HCT116 (cell line): ENCODE measurements at regions not wholly inside any gene's neighbourhood (a gene's known extent, or its start where the extent isn't known, plus 50 kb on each side); places are given as distances from the start of the nearest gene placed in this dataset.

Source experiments
- ATAC-seq: fragments of 200-7000 bp; cut with Tn5 transposase; 2 replicates; pipeline ENCODE4 v1.9.1; 2020; ENCODE audit warnings: mild to moderate bottlenecking, moderate library complexity
- BruUV-seq: library from RNA; stranded (reverse); fragments of 400-500 nt; replicated peaks from 2 replicates; lab custom pipeline; 2021; lab: Mats Ljungman, UMichigan
- CTCF ChIA-PET: fragments of 300-600 bp; sonication (Branson Sonifier 250); formaldehyde crosslinking; loops from one replicate; lab custom pipeline; 2021; ENCODE audit warnings: antibody characterized with exemption; lab: Charles Lee
- POLR2A ChIA-PET: fragments of 300-600, 350-600 bp; sonication (Branson Sonifier 250); formaldehyde crosslinking; loops from one replicate; lab custom pipeline; 2021; ENCODE audit warnings: antibody characterized with exemption; lab: Charles Lee
- RAD21 ChIA-PET, 2 experiments: fragments of 300-600 bp; sonication (Branson Sonifier 250); formaldehyde crosslinking; loops; one replicate each; lab custom pipeline; 2023; ENCODE audit warnings: low total read pairs in 2 of 2; ENCODE audit not compliant: uncharacterized antibody in 2 of 2, unreplicated experiment in 2 of 2, low non-redundant PET in 1 of 2; lab: Charles Lee
- DNase-seq: peaks from one replicate; pipeline ENCODE4 v3.0.0-alpha.2; 2010; ENCODE audit warnings: low read depth, low spot score
- H2AFZ ChIP-seq: fragments of 200-600 bp; shearing (Covaris generic), sonication (generic); 2 replicates; pipeline ENCODE4 v1.6.1; 2017; ENCODE audit warnings: low read depth, mixed run types, mixed read lengths, antibody characterized with exemption, low read length; ENCODE audit not compliant: poor library complexity, severe bottlenecking
- H3K27ac ChIP-seq: 2 replicates; pipeline ENCODE4 v1.5.1; 2012; ENCODE audit warnings: low read depth, low read length
- H3K27me3 ChIP-seq: fragments of 200-600 bp; sonication (generic); 2 replicates; pipeline ENCODE4 v1.6.1; 2016; ENCODE audit warnings: mixed run types, low read length, mixed read lengths; ENCODE audit not compliant: insufficient read depth
- H3K36me3 ChIP-seq, 2 experiments: fragments of 200-500 bp in 1 of 2; fragments of 200-600 bp in 1 of 2; sonication (Bioruptor generic) in 1 of 2; sonication (generic) in 1 of 2; 2 replicates each; pipeline versions ENCODE4 v1.5.1 to v1.6.1; 2014 to 2016; ENCODE audit warnings: low read length in 2 of 2, inconsistent platforms in 1 of 2, mixed read lengths in 1 of 2, mixed run types in 1 of 2; ENCODE audit not compliant: insufficient read depth in 2 of 2, control insufficient read depth in 1 of 2
- H3K4me1 ChIP-seq, 2 experiments: fragments of 200-600 bp in 1 of 2; sonication (generic) in 1 of 2; 2 replicates each; pipeline versions ENCODE4 v1.5.1 to v1.6.1; 2012 to 2017; ENCODE audit warnings: low read length in 2 of 2, inconsistent platforms in 1 of 2, mild to moderate bottlenecking in 1 of 2, mixed read lengths in 1 of 2, mixed run types in 1 of 2, moderate library complexity in 1 of 2; ENCODE audit not compliant: insufficient read depth in 2 of 2, control insufficient read depth in 1 of 2
- H3K4me2 ChIP-seq: fragments of 200-600 bp; sonication (generic); 2 replicates; pipeline ENCODE4 v1.6.1; 2017; ENCODE audit warnings: mixed run types, low read length, mixed read lengths
- H3K4me3 ChIP-seq, 2 experiments: fragments of 200-600 bp in 1 of 2; sonication (generic) in 1 of 2; replicated peaks in 1 of 2; 2 replicates each; pipeline ENCODE4 v1.5.1; 2011 to 2016; ENCODE audit warnings: low read length in 2 of 2, control low read depth in 1 of 2, low read depth in 1 of 2, mild to moderate bottlenecking in 1 of 2, mixed read lengths in 1 of 2, mixed run types in 1 of 2
- H3K79me2 ChIP-seq: fragments of 200-600 bp; sonication (generic); 2 replicates; pipeline ENCODE4 v1.6.1; 2017; ENCODE audit warnings: mild to moderate bottlenecking, mixed run types, low read length, moderate library complexity, mixed read lengths; ENCODE audit not compliant: insufficient read depth
- H3K9ac ChIP-seq: fragments of 200-600 bp; sonication (generic); 2 replicates; pipeline ENCODE4 v1.6.1; 2016; ENCODE audit warnings: low read length, mixed read lengths
- H3K9me2 ChIP-seq: fragments of 200-600 bp; sonication (generic), shearing (Covaris generic); 2 replicates; pipeline ENCODE4 v1.6.1; 2017; ENCODE audit warnings: mixed run types, mild to moderate bottlenecking, moderate library complexity; ENCODE audit not compliant: insufficient read depth
- H3K9me3 ChIP-seq, 2 experiments: fragments of 200-500 bp in 1 of 2; fragments of 200-600 bp in 1 of 2; sonication (Bioruptor generic) in 1 of 2; sonication (generic) in 1 of 2; 2 replicates each; pipeline ENCODE4 v1.6.1; 2014 to 2017; ENCODE audit warnings: low read length in 2 of 2, mixed read lengths in 2 of 2, inconsistent platforms in 1 of 2, low read depth in 1 of 2, mild to moderate bottlenecking in 1 of 2, mixed run types in 1 of 2, moderate library complexity in 1 of 2; ENCODE audit not compliant: control insufficient read depth in 1 of 2, insufficient read depth in 1 of 2
- H4K20me1 ChIP-seq: fragments of 200-600 bp; sonication (generic), shearing (Covaris generic); 2 replicates; pipeline ENCODE4 v1.6.1; 2017; ENCODE audit warnings: mixed run types, mild to moderate bottlenecking, moderate library complexity; ENCODE audit not compliant: insufficient read depth
- CBX3 ChIP-seq: IDR thresholded peaks from 2 replicates; pipeline ENCODE4 v1.6.1; 2012; ENCODE audit warnings: low read depth
- CEBPB ChIP-seq: IDR thresholded peaks from 2 replicates; pipeline ENCODE4 v1.6.1; 2012; ENCODE audit warnings: low read depth
- CTCF ChIP-seq, 3 experiments: fragments of 200-600 bp in 1 of 3; sonication (generic) in 1 of 3; IDR thresholded peaks in 2 of 3; conservative IDR thresholded peaks in 1 of 3; 2 replicates each; pipeline ENCODE4 v1.5.1; 2012 to 2017; ENCODE audit warnings: low read depth in 2 of 3, low read length in 2 of 3, antibody characterized with exemption in 1 of 3, borderline replicate concordance in 1 of 3, control low read depth in 1 of 3, mild to moderate bottlenecking in 1 of 3, mixed read lengths in 1 of 3, mixed run types in 1 of 3, moderate library complexity in 1 of 3; ENCODE audit not compliant: insufficient read depth in 1 of 3
- EGR1 ChIP-seq: IDR thresholded peaks from 2 replicates; pipeline ENCODE4 v1.6.1; 2012; ENCODE audit warnings: low read depth
- EZH2 ChIP-seq: fragments of 200-600 bp; sonication (generic); IDR thresholded peaks from 2 replicates; pipeline ENCODE4 v1.6.1; 2017; ENCODE audit warnings: antibody characterized with exemption, mixed run types
- EZH2phosphoT487 ChIP-seq: fragments of 200-600 bp; IDR thresholded peaks from 2 replicates; pipeline ENCODE4 v1.6.1; 2018; ENCODE audit warnings: antibody characterized with exemption, borderline replicate concordance
- FOSL1 ChIP-seq: IDR thresholded peaks from 2 replicates; pipeline ENCODE4 v1.6.1; 2012; ENCODE audit warnings: low read depth
- POLR2A ChIP-seq: IDR thresholded peaks from 2 replicates; pipeline ENCODE4 v1.7.0; 2011; ENCODE audit warnings: borderline replicate concordance; ENCODE audit not compliant: insufficient read depth, insufficient read length; ENCODE audit errors: extremely low read depth
- RAD21 ChIP-seq: IDR thresholded peaks from 2 replicates; pipeline ENCODE4 v1.6.1; 2012; ENCODE audit warnings: low read depth, mild to moderate bottlenecking
- SIN3A ChIP-seq: IDR thresholded peaks from 2 replicates; pipeline ENCODE4 v1.6.1; 2012; ENCODE audit warnings: low read depth
- SRF ChIP-seq: IDR thresholded peaks from 2 replicates; pipeline ENCODE4 v1.6.1; 2012; ENCODE audit warnings: low read depth
- TCF7L2 ChIP-seq: IDR thresholded peaks from 2 replicates; pipeline ENCODE4 v1.7.0; 2011; ENCODE audit warnings: borderline replicate concordance, inconsistent platforms; ENCODE audit not compliant: insufficient read depth, insufficient read length; ENCODE audit errors: extremely low read depth
- YY1 ChIP-seq: IDR thresholded peaks from 2 replicates; pipeline ENCODE4 v1.6.1; 2011; ENCODE audit warnings: low read length, low read depth, moderate library complexity, mild to moderate bottlenecking; ENCODE audit not compliant: insufficient replicate concordance; ENCODE audit errors: extremely low read depth
- ZFX ChIP-seq: fragments of 450-650 bp; IDR thresholded peaks from 2 replicates; pipeline ENCODE4 v1.6.1; 2017
- ZNF274 ChIP-seq: fragments of 200-500 bp; sonication (Bioruptor generic); IDR thresholded peaks from 2 replicates; pipeline ENCODE4 v1.6.1; 2014; ENCODE audit warnings: mild to moderate bottlenecking, low read depth, low read length, inconsistent platforms
- intact Hi-C: fragments of 100-400 bp; cut with micrococcal nuclease; formaldehyde crosslinking; loops from 2 replicates; pipeline ENCODE4 v1.10.0; 2022
- TF ChIP-seq, protein P1 (sequence below): IDR thresholded peaks from 2 replicates; pipeline ENCODE4 v1.6.1; 2012
- TF ChIP-seq, protein P2 (sequence below): IDR thresholded peaks from 2 replicates; pipeline ENCODE4 v1.6.1; 2012; ENCODE audit warnings: low read depth

DNA sequence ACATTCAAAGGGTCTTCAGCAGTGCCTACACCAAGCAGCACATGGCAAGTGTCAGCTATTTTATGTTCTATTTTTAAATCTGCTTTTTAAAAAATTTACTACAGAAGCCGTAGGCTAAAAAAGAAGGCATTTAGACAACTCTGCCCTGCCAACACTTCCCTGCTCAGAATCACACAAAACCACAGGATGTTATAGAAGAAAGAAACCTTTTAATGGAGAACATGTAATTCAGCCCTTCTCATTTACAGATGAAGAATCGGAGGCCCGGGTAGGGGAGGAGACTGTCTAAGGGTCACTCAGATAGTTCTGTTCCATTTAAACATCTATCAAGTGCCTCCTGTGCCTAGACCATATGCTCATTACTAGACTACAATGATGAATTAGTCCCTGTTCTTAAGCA is 171.8 kb upstream of the NTF3 start:
- CTCF ChIA-PET: no interaction called here
- BruUV-seq: no TSS peak
- Histone ChIP-seq H2AFZ (no peak overlapping the region), H3K4me2 (no peak overlapping the region), H3K4me1 (peaks cover 0 to 7% of the 10 kb centered on the region in 2 experiments; a peak in 1 of 4 replicates), H3K9ac (no peak overlapping the region), H3K79me2 (no peaks in the 10 kb centered on the region), H3K9me3 (no peaks in the 10 kb centered on the region), H3K4me3 (no peak overlapping the region), H3K27ac (no peak overlapping the region), H3K9me2 (no peaks in the 10 kb centered on the region), H3K36me3 (no peaks in the 10 kb centered on the region), H3K27me3 (no peaks in the 10 kb centered on the region), H4K20me1 (no peaks in the 10 kb centered on the region)
- DNase-seq: no peak
- TF ChIP-seq ZNF274: no peak
- no peak for TF ChIP-seq EZH2phosphoT487
- RAD21 ChIA-PET: no interaction called here
- no peak for ATAC-seq
- intact Hi-C loops: no loop called here
- POLR2A ChIA-PET: no interaction called here

DNA sequence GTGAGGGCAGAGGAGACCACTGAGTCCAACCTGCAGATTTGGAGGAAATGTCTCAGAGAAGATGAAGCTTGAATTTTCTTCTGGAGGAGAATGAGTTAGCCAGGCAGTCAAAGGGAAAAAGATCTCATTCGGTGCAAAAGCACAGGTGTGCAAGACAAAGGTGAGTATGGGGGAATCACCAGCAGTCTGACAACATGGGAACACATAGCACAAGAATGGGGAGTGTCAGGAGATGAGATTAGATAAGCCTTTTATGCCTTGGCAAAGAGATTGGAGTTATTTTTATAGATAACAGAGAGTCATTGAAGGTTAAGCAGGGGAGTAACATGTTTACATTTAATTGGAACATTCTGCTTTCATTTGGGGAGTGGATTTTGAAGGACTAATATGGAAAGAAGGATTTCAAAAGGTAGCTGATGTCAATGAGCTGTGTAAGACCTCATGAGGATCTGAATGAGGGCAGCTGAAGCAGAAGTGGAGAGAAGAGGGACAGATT is 171.3 kb upstream of the NTF3 start:
- CTCF ChIA-PET: no interaction called here
- POLR2A ChIA-PET: no interaction called here
- H3K9me2 ChIP-seq: no peaks in the 10 kb centered on the region
- DNase-seq: no peak
- RAD21 ChIA-PET: no interaction called here
- H3K4me1 ChIP-seq: peaks cover 0 to 7% of the 10 kb centered on the region in 2 experiments; a peak in 1 of 4 replicates
- H3K27ac ChIP-seq: no peak overlapping the region
- H3K9ac ChIP-seq: no peak overlapping the region
- H3K27me3 ChIP-seq: no peaks in the 10 kb centered on the region
- BruUV-seq: no TSS peak
- H3K9me3 ChIP-seq: no peaks in the 10 kb centered on the region
- no peaks in the 10 kb centered on the region for H3K79me2 ChIP-seq
- H3K4me2 ChIP-seq: no peak overlapping the region
- ATAC-seq: no peak
- H2AFZ ChIP-seq: no peak overlapping the region
- no peaks in the 10 kb centered on the region for H3K36me3 ChIP-seq
- no peak overlapping the region for H3K4me3 ChIP-seq
- intact Hi-C loops: no loop called here
- H4K20me1 ChIP-seq: no peaks in the 10 kb centered on the region
- TF ChIP-seq EGR1 (no peak), TCF7L2 (no peak), ZFX (no peak), RAD21 (no peak), EZH2phosphoT487 (no peak), SIN3A (no peak), POLR2A (no peak), YY1 (no peak), FOSL1 (no peak), CTCF (IDR thresholded peaks at IDR 0.05 in 2 of 3, conservative IDR thresholded peaks at IDR 0.05 in 1 of 3; ENCODE audit: borderline replicate concordance in 1 of 3, insufficient read depth in 1 of 3, low read depth in 2 of 3, low read length in 2 of 3) (no peak), SRF (no peak), EZH2 (no peak), CBX3 (no peak), CEBPB (no peak)
- TF ChIP-seq, protein P1, sequence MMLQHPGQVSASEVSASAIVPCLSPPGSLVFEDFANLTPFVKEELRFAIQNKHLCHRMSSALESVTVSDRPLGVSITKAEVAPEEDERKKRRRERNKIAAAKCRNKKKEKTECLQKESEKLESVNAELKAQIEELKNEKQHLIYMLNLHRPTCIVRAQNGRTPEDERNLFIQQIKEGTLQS: no peak
- TF ChIP-seq, protein P2, sequence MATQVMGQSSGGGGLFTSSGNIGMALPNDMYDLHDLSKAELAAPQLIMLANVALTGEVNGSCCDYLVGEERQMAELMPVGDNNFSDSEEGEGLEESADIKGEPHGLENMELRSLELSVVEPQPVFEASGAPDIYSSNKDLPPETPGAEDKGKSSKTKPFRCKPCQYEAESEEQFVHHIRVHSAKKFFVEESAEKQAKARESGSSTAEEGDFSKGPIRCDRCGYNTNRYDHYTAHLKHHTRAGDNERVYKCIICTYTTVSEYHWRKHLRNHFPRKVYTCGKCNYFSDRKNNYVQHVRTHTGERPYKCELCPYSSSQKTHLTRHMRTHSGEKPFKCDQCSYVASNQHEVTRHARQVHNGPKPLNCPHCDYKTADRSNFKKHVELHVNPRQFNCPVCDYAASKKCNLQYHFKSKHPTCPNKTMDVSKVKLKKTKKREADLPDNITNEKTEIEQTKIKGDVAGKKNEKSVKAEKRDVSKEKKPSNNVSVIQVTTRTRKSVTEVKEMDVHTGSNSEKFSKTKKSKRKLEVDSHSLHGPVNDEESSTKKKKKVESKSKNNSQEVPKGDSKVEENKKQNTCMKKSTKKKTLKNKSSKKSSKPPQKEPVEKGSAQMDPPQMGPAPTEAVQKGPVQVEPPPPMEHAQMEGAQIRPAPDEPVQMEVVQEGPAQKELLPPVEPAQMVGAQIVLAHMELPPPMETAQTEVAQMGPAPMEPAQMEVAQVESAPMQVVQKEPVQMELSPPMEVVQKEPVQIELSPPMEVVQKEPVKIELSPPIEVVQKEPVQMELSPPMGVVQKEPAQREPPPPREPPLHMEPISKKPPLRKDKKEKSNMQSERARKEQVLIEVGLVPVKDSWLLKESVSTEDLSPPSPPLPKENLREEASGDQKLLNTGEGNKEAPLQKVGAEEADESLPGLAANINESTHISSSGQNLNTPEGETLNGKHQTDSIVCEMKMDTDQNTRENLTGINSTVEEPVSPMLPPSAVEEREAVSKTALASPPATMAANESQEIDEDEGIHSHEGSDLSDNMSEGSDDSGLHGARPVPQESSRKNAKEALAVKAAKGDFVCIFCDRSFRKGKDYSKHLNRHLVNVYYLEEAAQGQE: no peak
